ENCODE measurements at regions not wholly inside any gene's neighbourhood (a gene's known extent, or its start where the extent isn't known, plus 50 kb on each side); places are given as distances from the start of the nearest gene placed in this dataset.

DNA sequence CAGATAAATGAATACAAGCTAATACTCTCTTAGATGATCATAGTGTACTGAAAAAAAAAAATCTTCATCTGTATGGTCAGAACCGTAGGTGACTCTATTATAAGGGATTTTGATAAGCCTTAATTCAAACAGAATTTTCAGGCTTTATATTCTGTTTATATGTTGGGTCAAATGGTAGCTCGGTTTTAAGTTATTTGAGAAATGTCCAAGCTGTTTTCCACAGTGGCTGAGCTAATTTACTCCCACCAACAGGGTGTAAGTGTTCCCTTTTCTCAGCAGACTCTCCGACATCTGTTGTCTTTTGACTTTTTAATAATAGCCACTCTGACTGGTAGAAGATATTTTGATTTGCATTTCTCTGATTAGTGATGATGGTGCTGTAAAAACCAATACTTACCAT lies 328.8 kb upstream of the MAGI2 start:
- TF ChIP-seq, protein P1, sequence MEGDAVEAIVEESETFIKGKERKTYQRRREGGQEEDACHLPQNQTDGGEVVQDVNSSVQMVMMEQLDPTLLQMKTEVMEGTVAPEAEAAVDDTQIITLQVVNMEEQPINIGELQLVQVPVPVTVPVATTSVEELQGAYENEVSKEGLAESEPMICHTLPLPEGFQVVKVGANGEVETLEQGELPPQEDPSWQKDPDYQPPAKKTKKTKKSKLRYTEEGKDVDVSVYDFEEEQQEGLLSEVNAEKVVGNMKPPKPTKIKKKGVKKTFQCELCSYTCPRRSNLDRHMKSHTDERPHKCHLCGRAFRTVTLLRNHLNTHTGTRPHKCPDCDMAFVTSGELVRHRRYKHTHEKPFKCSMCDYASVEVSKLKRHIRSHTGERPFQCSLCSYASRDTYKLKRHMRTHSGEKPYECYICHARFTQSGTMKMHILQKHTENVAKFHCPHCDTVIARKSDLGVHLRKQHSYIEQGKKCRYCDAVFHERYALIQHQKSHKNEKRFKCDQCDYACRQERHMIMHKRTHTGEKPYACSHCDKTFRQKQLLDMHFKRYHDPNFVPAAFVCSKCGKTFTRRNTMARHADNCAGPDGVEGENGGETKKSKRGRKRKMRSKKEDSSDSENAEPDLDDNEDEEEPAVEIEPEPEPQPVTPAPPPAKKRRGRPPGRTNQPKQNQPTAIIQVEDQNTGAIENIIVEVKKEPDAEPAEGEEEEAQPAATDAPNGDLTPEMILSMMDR (conservative IDR thresholded peaks at IDR 0.05; ENCODE audit: low read depth, low read length) = no peak
- TF ChIP-seq EZH2phosphoT487 (IDR thresholded peaks at IDR 0.05; ENCODE audit: borderline replicate concordance, low read length) (no peak), EZH2 (IDR thresholded peaks at IDR 0.05; ENCODE audit: low read length, unreplicated experiment) (no peak)

Data from PC-3 (cell line).